ENCODE measurements at regions not wholly inside any gene's neighbourhood (a gene's known extent, or its start where the extent isn't known, plus 50 kb on each side); places are given as distances from the start of the nearest gene placed in this dataset.
A peak's percentile ranks its signal among the peaks of the same experiment; 100 is the strongest.
"Not testable (repeated sequence)": the region's sequence is repeated elsewhere in the genome, so short reads cannot be mapped to it uniquely, and the experiment has no call there.

DNA sequence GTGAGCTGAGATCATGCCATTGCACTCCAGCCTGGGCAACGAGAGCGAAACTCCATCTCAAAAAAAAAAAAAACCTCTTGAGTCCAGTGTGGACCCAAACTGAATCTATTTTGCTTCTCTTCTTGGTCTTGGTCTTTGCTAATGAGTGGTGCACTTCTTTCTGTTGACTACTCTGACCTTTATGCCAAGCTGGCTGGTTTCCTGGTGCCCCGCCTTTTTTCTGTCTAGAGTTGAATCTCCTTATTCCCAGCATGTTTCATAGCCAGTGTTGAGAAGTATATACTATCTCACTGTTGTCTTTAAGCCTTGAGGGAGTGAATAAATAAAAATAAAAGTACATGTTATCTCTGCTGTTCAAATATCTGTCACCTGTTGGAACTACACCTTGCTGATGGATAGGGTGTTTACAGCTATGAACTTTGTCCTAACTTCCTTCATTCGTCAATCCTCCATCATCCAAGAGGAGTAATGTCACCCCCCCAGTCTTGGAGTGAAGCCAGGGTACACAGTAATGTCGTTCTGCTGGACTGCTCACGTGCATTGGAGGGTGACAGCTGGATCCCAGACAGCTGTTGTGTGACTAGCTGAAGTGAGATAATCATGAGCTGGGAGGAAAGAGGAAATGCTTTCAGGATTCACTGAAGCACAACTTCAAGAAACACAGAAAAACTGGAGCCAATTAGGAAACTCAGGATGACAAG, 99.3 kb upstream of the PRKG2 start:
- WGBS = 51% methylated on average over 5 of the region's 6 CpGs
- H2BK15ac ChIP-seq (ENCODE audit: low read depth, poor library complexity, severe bottlenecking) = no peak overlapping the region
- no peaks in the 10 kb centered on the region for H3K79me1 ChIP-seq (replicated peaks; ENCODE audit: low read length, poor library complexity, severe bottlenecking)
- peak overlapping the region; percentile 86 for H2BK5ac ChIP-seq (ENCODE audit: low read depth, low read length, poor library complexity, severe bottlenecking)
- DNase-seq = peak; percentile 75
- H3K9ac ChIP-seq (ENCODE audit: low read length) = peak overlapping the region; percentile 75
- H3K4me3 ChIP-seq (ENCODE audit: insufficient read depth in 1 of 2, low read depth in 1 of 2, low read length in 2 of 2) = peak overlapping the region in 1 of 2 experiments; percentile 57
- H3K14ac ChIP-seq (ENCODE audit: low read length in 2 of 2) = no peak overlapping the region
- no peak overlapping the region for H2BK12ac ChIP-seq (ENCODE audit: low read length in 2 of 2)
- no peaks in the 10 kb centered on the region for H3K36me3 ChIP-seq (ENCODE audit: control insufficient read depth in 1 of 2, insufficient read depth in 2 of 2, low read depth in 1 of 2, low read length in 2 of 2)
- H3K23ac ChIP-seq (ENCODE audit: low read length in 2 of 2) = no peak overlapping the region
- no peak overlapping the region for H3K4me2 ChIP-seq (ENCODE audit: low read length, poor library complexity, severe bottlenecking)
- H3K4ac ChIP-seq (ENCODE audit: low read depth in 1 of 2, low read length in 2 of 2) = no peak overlapping the region
- H3K27ac ChIP-seq (ENCODE audit: low read length, poor library complexity, severe bottlenecking) = peak overlapping the region; percentile 95
- H3K18ac ChIP-seq (ENCODE audit: low read depth in 1 of 2, low read length in 2 of 2) = no peak overlapping the region
- no peak overlapping the region for H4K91ac ChIP-seq (ENCODE audit: low read length)
- H2BK120ac ChIP-seq (ENCODE audit: low read depth, low read length) = no peak overlapping the region
- peaks cover under 1% of the 10 kb centered on the region for H3K4me1 ChIP-seq (ENCODE audit: control insufficient read depth, insufficient read depth, low read depth, low read length)
- no peak overlapping the region for H4K8ac ChIP-seq (ENCODE audit: low read length)
- H3K9me3 ChIP-seq (ENCODE audit: control insufficient read depth, low read length) = no peaks in the 10 kb centered on the region
- H3K27me3 ChIP-seq (ENCODE audit: control insufficient read depth in 1 of 2, insufficient read depth in 1 of 2, low read length in 2 of 2) = no peaks in the 10 kb centered on the region
- H2AFZ ChIP-seq (ENCODE audit: low read depth, low read length) = no peak overlapping the region
- H2AK5ac ChIP-seq (ENCODE audit: low read length, severe bottlenecking) = peak overlapping the region; percentile 86

DNA sequence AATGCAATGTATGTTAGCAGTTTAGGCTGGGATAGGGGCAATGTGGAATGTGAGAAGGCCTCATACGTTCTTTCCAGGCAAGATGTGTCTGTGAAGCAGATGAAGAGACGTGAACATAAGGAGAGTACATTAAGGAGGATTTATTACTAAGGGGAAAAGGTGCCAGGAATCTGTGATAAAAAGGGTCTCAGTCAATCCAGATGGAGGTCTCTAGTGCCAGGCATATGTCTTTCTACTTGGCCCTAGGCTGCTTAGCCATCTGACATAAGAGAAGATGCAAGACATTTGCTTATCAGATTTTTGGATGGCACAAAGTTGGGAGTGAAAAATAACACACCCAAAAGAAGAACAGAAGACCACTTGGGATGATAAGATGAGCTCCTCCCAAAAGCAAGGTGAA, 93.0 kb upstream of the PRKG2 start:
- Histone ChIP-seq H3K4me2 (ENCODE audit: low read length, poor library complexity, severe bottlenecking) (no peak overlapping the region), H3K14ac (ENCODE audit: low read length in 2 of 2) (no peak overlapping the region)
- WGBS = 53% methylated on average over 2 of the region's 2 CpGs

DNA sequence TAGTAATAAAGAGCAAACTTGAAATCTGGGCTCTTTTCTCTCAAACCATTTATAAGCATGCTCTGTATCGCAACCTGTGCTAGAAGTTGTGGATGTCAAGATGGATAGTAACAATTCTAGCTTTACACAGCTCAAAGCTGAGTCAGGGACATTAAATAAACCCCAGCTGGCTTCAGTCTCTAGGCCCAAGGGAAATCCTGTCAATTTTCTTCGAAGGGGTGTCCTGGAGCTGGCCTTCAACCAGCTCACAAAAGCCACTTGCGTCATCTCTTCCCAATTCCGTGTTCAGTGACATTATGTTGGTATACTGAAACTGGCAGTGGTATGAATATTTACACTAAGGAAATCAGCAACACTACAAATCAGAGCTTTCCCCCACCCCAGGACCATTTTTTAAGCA, 89.8 kb upstream of the PRKG2 start:
- no peak overlapping the region for H3K18ac ChIP-seq (ENCODE audit: low read depth in 1 of 2, low read length in 2 of 2)
- H3K9me3 ChIP-seq (ENCODE audit: control insufficient read depth, low read length) = no peaks in the 10 kb centered on the region
- no peaks in the 10 kb centered on the region for H3K79me1 ChIP-seq (replicated peaks; ENCODE audit: low read length, poor library complexity, severe bottlenecking)
- no peak overlapping the region for H2BK15ac ChIP-seq (ENCODE audit: low read depth, poor library complexity, severe bottlenecking)
- H2BK12ac ChIP-seq (ENCODE audit: low read length in 2 of 2) = no peak overlapping the region
- H2AK5ac ChIP-seq (ENCODE audit: low read length, severe bottlenecking) = no peak overlapping the region
- no peak overlapping the region for H4K91ac ChIP-seq (ENCODE audit: low read length)
- H3K4ac ChIP-seq (ENCODE audit: low read depth in 1 of 2, low read length in 2 of 2) = no peak overlapping the region
- H3K36me3 ChIP-seq (ENCODE audit: control insufficient read depth in 1 of 2, insufficient read depth in 2 of 2, low read depth in 1 of 2, low read length in 2 of 2) = no peaks in the 10 kb centered on the region
- no peak overlapping the region for H3K27ac ChIP-seq (ENCODE audit: low read length, poor library complexity, severe bottlenecking)
- H3K4me1 ChIP-seq (ENCODE audit: control insufficient read depth, insufficient read depth, low read depth, low read length) = no peaks in the 10 kb centered on the region
- no peak overlapping the region for H3K4me2 ChIP-seq (ENCODE audit: low read length, poor library complexity, severe bottlenecking)
- no peak overlapping the region for H3K14ac ChIP-seq (ENCODE audit: low read length in 2 of 2)
- WGBS = 50% methylated on average over 2 of the region's 4 CpGs
- H3K9ac ChIP-seq (ENCODE audit: low read length) = no peak overlapping the region
- H3K23ac ChIP-seq (ENCODE audit: low read length in 2 of 2) = no peak overlapping the region
- no peak overlapping the region for H4K8ac ChIP-seq (ENCODE audit: low read length)
- H3K27me3 ChIP-seq (ENCODE audit: control insufficient read depth in 1 of 2, insufficient read depth in 1 of 2, low read length in 2 of 2) = no peaks in the 10 kb centered on the region
- no peak overlapping the region for H2BK5ac ChIP-seq (ENCODE audit: low read depth, low read length, poor library complexity, severe bottlenecking)
- H3K4me3 ChIP-seq (ENCODE audit: insufficient read depth in 1 of 2, low read depth in 1 of 2, low read length in 2 of 2) = no peak overlapping the region
- no peak overlapping the region for H2AFZ ChIP-seq (ENCODE audit: low read depth, low read length)
- peak; percentile 50 for DNase-seq
- no peak overlapping the region for H2BK120ac ChIP-seq (ENCODE audit: low read depth, low read length)

More for the DNA sequence above, 93.0 kb upstream of the PRKG2 start:
- no peak overlapping the region for H4K8ac ChIP-seq (ENCODE audit: low read length)
- no peak overlapping the region for H3K23ac ChIP-seq (ENCODE audit: low read length in 2 of 2)
- H3K27me3 ChIP-seq (ENCODE audit: control insufficient read depth in 1 of 2, insufficient read depth in 1 of 2, low read length in 2 of 2) = no peaks in the 10 kb centered on the region
- no peaks in the 10 kb centered on the region for H3K9me3 ChIP-seq (ENCODE audit: control insufficient read depth, low read length)
- no peak overlapping the region for H3K4me3 ChIP-seq (ENCODE audit: insufficient read depth in 1 of 2, low read depth in 1 of 2, low read length in 2 of 2)
- H3K18ac ChIP-seq (ENCODE audit: low read depth in 1 of 2, low read length in 2 of 2) = no peak overlapping the region
- H2AK5ac ChIP-seq (ENCODE audit: low read length, severe bottlenecking) = no peak overlapping the region
- H3K4me1 ChIP-seq (ENCODE audit: control insufficient read depth, insufficient read depth, low read depth, low read length) = no peaks in the 10 kb centered on the region
- no peak overlapping the region for H3K4ac ChIP-seq (ENCODE audit: low read depth in 1 of 2, low read length in 2 of 2)
- no peak for DNase-seq
- no peak overlapping the region for H3K27ac ChIP-seq (ENCODE audit: low read length, poor library complexity, severe bottlenecking)
- no peak overlapping the region for H2BK5ac ChIP-seq (ENCODE audit: low read depth, low read length, poor library complexity, severe bottlenecking)
- H2BK12ac ChIP-seq (ENCODE audit: low read length in 2 of 2) = no peak overlapping the region
- H3K36me3 ChIP-seq (ENCODE audit: control insufficient read depth in 1 of 2, insufficient read depth in 2 of 2, low read depth in 1 of 2, low read length in 2 of 2) = no peaks in the 10 kb centered on the region
- no peak overlapping the region for H3K9ac ChIP-seq (ENCODE audit: low read length)
- no peak overlapping the region for H2BK120ac ChIP-seq (ENCODE audit: low read depth, low read length)
- no peak overlapping the region for H4K91ac ChIP-seq (ENCODE audit: low read length)
- H3K79me1 ChIP-seq (replicated peaks; ENCODE audit: low read length, poor library complexity, severe bottlenecking) = no peaks in the 10 kb centered on the region
- no peak overlapping the region for H2BK15ac ChIP-seq (ENCODE audit: low read depth, poor library complexity, severe bottlenecking)
- H2AFZ ChIP-seq (ENCODE audit: low read depth, low read length) = no peak overlapping the region

DNA sequence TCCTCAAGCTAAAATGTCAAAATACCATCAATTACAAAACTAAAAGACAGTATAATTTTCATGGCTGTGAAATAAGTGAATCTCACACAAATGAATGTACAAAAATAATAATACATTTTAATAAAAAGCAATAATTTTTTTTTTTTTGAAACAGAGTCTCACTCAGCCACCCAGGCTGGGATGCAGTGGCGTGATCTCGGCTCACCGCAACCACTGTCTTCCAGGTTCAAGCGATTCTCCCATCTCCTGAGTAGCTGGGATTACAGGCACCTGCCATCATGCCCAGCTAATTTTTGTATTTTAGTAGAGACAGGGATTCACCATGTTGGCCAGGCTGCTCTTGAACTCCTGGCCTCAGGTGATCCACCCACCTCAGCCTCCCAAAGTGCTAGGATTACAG, 85.3 kb upstream of the PRKG2 start:
- H2BK120ac ChIP-seq (ENCODE audit: low read depth, low read length); H4K91ac ChIP-seq (ENCODE audit: low read length); H3K18ac ChIP-seq (ENCODE audit: low read depth in 1 of 2, low read length in 2 of 2); H3K4me3 ChIP-seq (ENCODE audit: insufficient read depth in 1 of 2, low read depth in 1 of 2, low read length in 2 of 2); H2BK12ac ChIP-seq (ENCODE audit: low read length in 2 of 2); H3K4me1 ChIP-seq (ENCODE audit: control insufficient read depth, insufficient read depth, low read depth, low read length); H2BK5ac ChIP-seq (ENCODE audit: low read depth, low read length, poor library complexity, severe bottlenecking); H3K14ac ChIP-seq (ENCODE audit: low read length in 2 of 2); H3K4me2 ChIP-seq (ENCODE audit: low read length, poor library complexity, severe bottlenecking); H3K79me1 ChIP-seq (replicated peaks; ENCODE audit: low read length, poor library complexity, severe bottlenecking); H3K27me3 ChIP-seq (ENCODE audit: control insufficient read depth in 1 of 2, insufficient read depth in 1 of 2, low read length in 2 of 2); DNase-seq; H4K8ac ChIP-seq (ENCODE audit: low read length); H3K9me3 ChIP-seq (ENCODE audit: control insufficient read depth, low read length); H3K36me3 ChIP-seq (ENCODE audit: control insufficient read depth in 1 of 2, insufficient read depth in 2 of 2, low read depth in 1 of 2, low read length in 2 of 2); H3K9ac ChIP-seq (ENCODE audit: low read length); H2BK15ac ChIP-seq (ENCODE audit: low read depth, poor library complexity, severe bottlenecking); H3K23ac ChIP-seq (ENCODE audit: low read length in 2 of 2); H2AFZ ChIP-seq (ENCODE audit: low read depth, low read length); H3K27ac ChIP-seq (ENCODE audit: low read length, poor library complexity, severe bottlenecking); H3K4ac ChIP-seq (ENCODE audit: low read depth in 1 of 2, low read length in 2 of 2); H2AK5ac ChIP-seq (ENCODE audit: low read length, severe bottlenecking): not testable (repeated sequence)
- 90% methylated on average over 4 of the region's 4 CpGs for WGBS

Measured in mesenchymal stem cell (in vitro differentiated cells and primary cell).